OCI-M1 (cell line): ENCODE measurements at regions not wholly inside any gene's neighbourhood (a gene's known extent, or its start where the extent isn't known, plus 50 kb on each side); places are given as distances from the start of the nearest gene placed in this dataset.
"Not testable (repeated sequence)": the region's sequence is repeated elsewhere in the genome, so short reads cannot be mapped to it uniquely, and the experiment has no call there.

Source experiments
- DNase-seq: peaks from one replicate; lab custom pipeline; 2025; lab: John Stamatoyannopoulos, UW

GRCh38 chr4:86413426-86413825, 53.6 kb upstream of the MAPK10 start:
- DNase-seq: not testable (repeated sequence)

GRCh38 chr4:86414686-86415085, 54.8 kb upstream of the MAPK10 start:
- no peak for DNase-seq

DNA sequence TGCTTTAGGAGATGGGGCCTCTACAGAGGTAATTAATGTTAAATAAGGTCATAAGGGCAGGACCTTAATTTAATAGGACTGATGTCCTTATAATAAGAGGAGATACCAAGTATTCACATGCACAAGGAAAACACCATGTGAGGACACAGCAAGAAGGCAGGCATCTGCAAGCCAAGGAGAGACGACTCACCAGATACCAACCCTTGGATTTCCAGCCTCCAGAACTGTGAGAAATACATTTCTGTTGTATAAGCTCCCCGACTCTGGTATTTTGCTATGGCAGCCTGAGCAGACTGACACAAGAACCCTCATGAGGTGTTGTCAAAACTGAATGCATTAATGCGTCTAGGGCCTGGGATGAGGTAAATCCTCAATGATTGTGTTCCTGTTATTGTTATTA, 56.2 kb upstream of the MAPK10 start:
- no peak for DNase-seq

DNA sequence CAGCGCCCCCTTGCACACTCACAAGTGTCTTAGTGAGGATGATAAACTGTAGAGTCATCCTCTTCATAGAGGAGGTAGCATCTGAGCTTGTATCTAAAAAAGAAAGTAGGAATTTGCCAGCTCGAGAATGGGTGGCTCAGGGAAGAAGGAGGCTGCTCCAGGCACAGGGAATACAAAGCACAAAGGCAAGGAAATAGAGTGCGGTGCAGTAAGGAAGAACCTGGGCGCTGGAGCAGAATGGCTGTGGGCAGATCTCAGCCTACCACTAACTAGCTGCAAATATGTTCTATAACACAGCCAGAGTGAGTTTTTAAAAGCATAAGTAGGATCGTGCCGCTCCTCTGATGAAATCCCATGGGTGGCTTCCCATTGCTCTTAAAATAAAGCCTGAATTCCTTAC, 61.6 kb upstream of the MAPK10 start:
- no peak for DNase-seq

DNA sequence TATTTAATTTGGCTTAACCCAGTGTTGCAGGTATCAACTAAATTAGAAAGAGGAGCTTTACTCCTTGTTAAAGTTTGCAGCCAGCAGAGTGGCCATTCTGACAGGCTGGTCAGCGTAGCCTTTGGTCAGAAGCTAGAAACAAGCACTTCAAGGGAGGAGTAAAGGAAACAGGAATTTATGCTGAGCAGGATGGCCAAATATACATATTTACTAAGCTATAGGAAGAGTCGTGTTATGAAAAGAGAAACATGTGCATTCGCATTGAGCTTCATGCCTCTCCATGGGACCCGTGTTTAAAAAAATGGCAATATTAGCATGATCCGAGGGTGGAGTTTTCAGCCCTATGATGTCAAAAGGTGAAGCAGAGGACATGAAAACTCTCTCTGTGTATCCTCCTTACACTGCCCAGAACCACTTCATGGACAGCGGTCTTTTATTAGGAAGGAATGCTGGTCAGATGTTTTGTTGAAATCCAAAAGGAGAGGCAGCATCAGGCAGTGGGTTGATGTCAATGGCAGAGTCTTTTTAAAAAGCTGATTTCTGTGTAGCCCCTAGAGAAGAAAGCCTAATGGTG, 71.8 kb upstream of the MAPK10 start:
- no peak for DNase-seq

- DNase-seq: no peak
Observed at GRCh38 chr4:86432559-86433134, 72.8 kb upstream of the MAPK10 start.

DNA sequence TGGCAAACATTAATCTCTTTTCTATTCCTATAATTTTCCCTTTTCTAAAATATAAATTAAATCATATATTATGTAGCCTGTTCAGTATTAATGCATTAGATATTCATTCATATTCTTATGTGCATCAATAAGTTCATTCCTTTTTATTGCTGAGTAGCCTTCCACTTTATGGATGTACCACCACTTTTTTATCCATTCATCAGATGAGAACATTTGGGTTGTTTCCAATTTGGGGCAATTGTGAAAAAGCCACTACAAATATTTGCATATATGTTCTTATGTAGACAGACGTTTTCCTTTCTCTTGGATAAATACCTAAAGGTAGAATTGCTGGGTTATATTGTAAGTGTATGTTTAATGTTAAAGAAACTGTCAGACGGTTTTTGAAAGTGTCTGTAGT, 79.4 kb upstream of the MAPK10 start:
- no peak for DNase-seq

DNA sequence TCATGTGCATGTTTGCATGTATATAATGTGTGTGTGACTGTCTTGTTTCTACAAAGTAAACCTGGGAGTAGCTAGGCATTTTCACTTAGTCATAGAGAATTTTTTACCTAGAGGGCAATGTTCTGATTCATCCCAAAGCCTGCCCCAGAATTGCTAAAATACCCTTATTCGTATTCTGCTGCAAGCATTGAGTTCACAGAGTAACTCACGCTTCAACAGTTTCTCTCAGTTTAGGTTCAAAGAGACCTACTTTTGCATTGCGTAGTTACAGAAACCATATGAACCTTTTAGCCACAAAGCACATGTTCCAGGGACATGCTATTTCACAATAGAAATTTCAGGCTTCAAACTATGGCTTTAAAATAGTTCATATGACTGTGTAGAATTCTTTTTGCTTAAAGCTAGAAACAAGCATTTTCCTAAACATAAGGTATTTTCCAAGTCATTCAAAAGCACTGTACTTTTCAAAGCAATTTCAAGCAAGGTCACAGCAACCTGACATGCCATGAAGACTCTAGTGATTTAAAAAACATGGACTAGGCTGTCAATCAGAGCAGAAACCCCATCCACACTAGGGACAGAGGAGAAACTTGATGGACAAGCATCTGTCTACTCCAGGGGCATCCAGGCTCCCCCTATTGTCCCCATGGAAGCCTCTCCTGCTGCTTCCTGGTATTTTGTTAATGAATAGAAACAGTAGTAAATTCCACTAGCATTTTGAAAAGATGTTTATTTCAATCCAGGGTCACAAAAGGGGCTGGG, 81.5 kb upstream of the MAPK10 start:
- no peak for DNase-seq

DNA sequence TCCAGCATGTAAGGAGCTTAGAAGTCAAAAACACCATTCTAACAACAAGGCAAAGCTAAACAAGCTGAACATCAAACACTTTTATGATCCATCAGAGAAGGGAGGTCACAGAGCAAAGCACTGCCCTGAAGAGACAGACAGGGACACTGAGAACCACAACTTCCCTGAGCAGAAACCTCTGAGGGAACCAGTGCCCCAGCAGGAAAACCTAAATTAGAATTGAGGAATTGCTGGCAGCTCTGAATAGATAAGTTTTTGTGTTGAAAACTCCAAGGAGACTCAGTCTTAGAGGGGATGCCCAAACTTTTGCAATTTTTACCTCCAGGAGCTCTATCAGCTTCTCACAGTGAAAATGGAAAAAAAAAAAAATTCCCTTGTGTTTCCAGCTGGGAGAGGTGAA, 83.0 kb upstream of the MAPK10 start:
- DNase-seq: no peak

DNA sequence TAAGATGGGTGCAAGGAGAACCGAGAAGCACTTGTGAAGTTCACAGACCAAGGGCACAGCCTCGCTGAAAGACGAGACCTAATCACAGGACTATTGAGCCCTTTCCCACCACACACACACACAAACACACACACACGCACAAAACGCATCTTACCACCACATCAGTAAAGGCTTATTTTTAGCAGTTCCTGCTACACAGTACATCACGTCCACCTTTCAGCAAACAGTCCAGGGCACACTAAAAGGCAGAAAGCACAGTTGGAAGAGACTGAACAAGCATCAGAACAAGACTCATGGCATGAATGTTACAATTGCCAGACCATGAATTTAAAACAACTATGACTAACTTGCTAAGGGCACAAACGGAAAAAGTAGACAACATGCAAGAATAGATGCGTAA, 83.6 kb upstream of the MAPK10 start:
- DNase-seq: no peak

GRCh38 chr4:86446996-86447395, 87.1 kb upstream of the MAPK10 start:
- DNase-seq: no peak

- no peak for DNase-seq
Observed at GRCh38 chr4:86448871-86449270, 89.0 kb upstream of the MAPK10 start.

DNA sequence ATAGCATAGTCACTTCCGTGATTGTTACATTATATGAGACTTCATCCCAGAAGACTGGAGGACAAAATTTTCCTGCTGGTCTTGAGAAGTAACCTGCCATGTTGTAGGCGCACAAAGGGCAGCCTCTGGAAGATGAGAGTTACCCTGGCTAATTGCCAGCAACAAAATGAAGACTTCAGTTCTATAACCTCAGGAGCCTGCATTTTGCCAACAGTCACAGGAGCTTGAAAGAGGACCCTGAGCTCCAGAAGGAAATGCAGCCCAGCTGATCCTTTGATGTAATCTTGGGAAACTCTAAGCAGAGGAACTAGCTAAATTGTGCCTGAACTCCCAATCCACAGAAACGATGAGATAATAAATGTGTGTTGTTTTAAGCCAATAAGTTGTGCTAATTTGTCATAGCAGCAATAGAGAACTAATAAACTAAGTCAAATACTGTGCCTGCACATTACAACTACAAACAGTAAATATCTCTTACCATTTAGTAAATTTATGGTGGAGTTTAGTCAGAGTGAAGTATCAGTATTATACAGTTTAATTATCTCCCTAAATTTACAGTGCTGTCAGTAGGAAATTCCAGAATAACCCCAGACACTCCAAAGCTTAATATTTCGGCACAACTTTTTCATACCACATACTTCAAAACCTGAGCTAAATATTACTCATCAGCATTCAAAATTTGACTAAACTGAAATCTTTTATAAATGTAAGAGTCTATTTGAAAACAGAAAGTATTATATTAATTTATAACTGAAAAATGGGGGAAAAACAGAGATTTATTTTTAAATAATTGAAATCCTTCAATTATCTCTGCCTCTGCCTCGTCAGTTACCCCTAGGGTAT, 90.1 kb upstream of the MAPK10 start:
- DNase-seq: no peak

DNA sequence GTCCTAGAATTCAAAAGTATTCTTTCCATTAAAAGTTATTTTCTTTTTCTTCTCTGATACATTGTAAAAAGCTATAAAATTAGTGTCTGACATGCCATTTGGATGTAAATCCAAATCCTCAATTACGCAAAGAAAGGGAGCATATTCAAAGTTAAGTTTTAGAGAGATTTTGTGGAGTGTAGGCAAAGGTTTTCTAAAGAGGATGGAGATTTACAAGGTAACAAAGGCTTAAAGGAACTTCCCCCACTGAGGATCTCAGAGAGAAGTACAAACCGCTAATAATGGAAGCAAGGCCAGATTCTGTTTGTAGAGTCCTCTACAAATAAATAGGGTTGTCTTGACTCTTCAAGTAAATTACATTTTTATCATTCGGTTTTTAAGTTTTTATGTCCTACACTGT, 91.0 kb upstream of the MAPK10 start:
- no peak for DNase-seq

DNA sequence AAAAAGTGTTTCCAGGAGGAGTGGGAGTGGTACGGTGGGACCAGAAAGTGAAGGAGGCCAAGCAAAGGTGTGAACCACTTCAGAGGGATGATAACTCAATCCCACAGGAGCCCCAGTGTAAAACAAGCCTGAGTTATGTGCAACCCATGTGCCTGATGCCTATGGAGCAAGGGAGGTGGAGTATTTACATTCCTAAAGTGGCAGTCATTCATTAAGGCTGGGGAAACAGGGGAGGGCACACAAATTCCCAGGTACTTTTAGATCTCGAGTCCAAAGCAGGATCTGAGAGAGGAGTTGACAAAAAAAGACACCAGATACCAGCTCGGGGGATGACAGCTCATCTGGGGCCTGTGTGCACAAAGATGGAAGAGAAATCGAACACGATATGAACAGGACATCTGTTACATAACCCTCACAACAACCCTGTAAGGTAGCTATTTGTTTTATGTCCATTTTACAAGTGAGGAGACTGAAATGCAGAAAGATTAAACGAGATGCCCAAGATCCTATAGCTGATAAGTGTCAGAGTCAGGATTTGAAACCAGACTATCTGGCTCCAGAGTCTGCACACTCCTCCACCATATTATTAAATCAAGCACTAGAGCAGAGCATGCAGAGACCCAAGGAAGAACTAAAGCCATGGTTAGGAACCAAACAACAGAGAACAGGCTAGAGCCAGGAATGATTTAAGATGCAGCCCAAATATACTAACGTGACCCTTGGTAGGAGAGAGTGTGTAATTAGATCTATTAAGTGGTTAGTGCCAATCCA, 91.9 kb upstream of the MAPK10 start:
- DNase-seq: no peak

- no peak for DNase-seq
Observed at GRCh38 chr4:86452422-86452891, 92.6 kb upstream of the MAPK10 start.

DNA sequence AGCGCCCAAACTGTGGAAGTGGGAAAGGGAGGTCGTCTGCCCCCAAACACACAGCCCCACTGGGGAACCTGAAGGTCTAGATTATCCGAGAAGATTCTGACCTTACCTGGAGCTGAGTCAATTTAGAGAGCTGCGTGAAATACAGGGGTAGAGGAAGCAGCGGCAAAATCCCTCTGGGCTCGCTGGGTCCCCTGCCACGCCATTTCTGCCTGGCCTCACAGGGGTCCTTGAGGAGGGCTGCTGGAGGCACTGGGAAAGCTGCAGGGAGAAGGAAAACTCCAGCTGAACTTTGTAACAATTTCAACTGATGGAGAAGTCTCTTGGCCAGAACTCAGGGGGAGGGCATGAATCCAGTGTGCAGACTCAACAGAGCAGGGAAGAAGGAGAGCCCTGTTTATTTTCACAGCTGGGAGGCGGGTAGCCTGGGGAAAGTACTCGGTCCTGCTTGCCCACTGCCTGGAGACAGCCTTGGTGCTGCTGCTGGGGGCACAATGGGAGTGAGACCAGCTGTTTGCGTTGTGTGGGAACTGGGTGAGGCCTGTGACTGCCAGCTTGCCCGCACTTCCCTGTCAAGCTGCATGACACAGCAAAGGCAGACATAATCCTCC, 93.2 kb upstream of the MAPK10 start:
- no peak for DNase-seq

GRCh38 chr4:86453611-86454072, 93.8 kb upstream of the MAPK10 start:
- DNase-seq: not testable (repeated sequence)

GRCh38 chr4:86461849-86462248, 102.0 kb upstream of the MAPK10 start:
- DNase-seq: no peak

- DNase-seq: peak; percentile 60
Observed at GRCh38 chr4:86472377-86473019, 112.6 kb upstream of the MAPK10 start.

- not testable (repeated sequence) for DNase-seq
Observed at GRCh38 chr4:86478151-86478550, 116.0 kb upstream of the PTPN13 start.
